ENCODE measurements at regions not wholly inside any gene's neighbourhood (a gene's known extent, or its start where the extent isn't known, plus 50 kb on each side); places are given as distances from the start of the nearest gene placed in this dataset.
"Not testable (repeated sequence)": the region's sequence is repeated elsewhere in the genome, so short reads cannot be mapped to it uniquely, and the experiment has no call there.

- TF ChIP-seq CTCF (IDR thresholded peaks at IDR 0.05), result no peak
- ChIA-PET CTCF (no interaction called here), POLR2A (no interaction called here)
- Mint-ChIP-seq H3K4me1 (no peaks in the 10 kb centered on the region), H3K27me3 (no peaks in the 10 kb centered on the region), H3K9me3 (no peaks in the 10 kb centered on the region), H3K4me3 (no peak overlapping the region), H3K36me3 (ENCODE audit: low read depth) (no peaks in the 10 kb centered on the region), H3K27ac (no peak overlapping the region)
- intact Hi-C loops (cut with micrococcal nuclease), result no loop called here
- no peak for ATAC-seq (ENCODE audit: low read depth)
- DNase-seq, result no peak
Observed at GRCh38 chr7:41559426-41559825, 143.5 kb downstream of the INHBA start.

- CTCF ChIA-PET, result no interaction called here
- Mint-ChIP-seq H3K4me3 (no peak overlapping the region), H3K9me3 (peaks cover 3% of the 10 kb centered on the region)
Observed at GRCh38 chr7:41554481-41554880, 148.4 kb downstream of the INHBA start.

GRCh38 chr7:41550046-41550445 lies 152.8 kb downstream of the INHBA start:
- intact Hi-C loops (cut with micrococcal nuclease); H3K4me1 Mint-ChIP-seq; H3K4me3 Mint-ChIP-seq; H3K27me3 Mint-ChIP-seq; ATAC-seq (ENCODE audit: low read depth); H3K36me3 Mint-ChIP-seq (ENCODE audit: low read depth); H3K27ac Mint-ChIP-seq; DNase-seq; CTCF ChIA-PET; H3K9me3 Mint-ChIP-seq; POLR2A ChIA-PET: not testable (repeated sequence)

More at GRCh38 chr7:41554481-41554880, 148.4 kb downstream of the INHBA start:
- TF ChIP-seq CTCF (IDR thresholded peaks at IDR 0.05), result no peak
- Mint-ChIP-seq H3K4me1 (no peaks in the 10 kb centered on the region), H3K36me3 (ENCODE audit: low read depth) (no peaks in the 10 kb centered on the region), H3K27ac (no peak overlapping the region), H3K27me3 (no peaks in the 10 kb centered on the region)
- POLR2A ChIA-PET, result no interaction called here
- DNase-seq, result no peak
- ATAC-seq (ENCODE audit: low read depth), result no peak
- intact Hi-C loops (cut with micrococcal nuclease), result no loop called here

- CTCF ChIA-PET, result no interaction called here
- TF ChIP-seq CTCF (IDR thresholded peaks at IDR 0.05), result no peak
- Mint-ChIP-seq H3K4me3 (no peak overlapping the region), H3K27ac (no peak overlapping the region), H3K27me3 (no peaks in the 10 kb centered on the region), H3K9me3 (no peaks in the 10 kb centered on the region), H3K4me1 (no peaks in the 10 kb centered on the region), H3K36me3 (ENCODE audit: low read depth) (no peaks in the 10 kb centered on the region)
- no peak for DNase-seq
- ATAC-seq (ENCODE audit: low read depth), result no peak
- intact Hi-C loops (cut with micrococcal nuclease), result no loop called here
- POLR2A ChIA-PET, result no interaction called here
Observed at GRCh38 chr7:41544241-41544640, 158.6 kb downstream of the INHBA start.

- H3K27me3 Mint-ChIP-seq, result no peaks in the 10 kb centered on the region
- no peaks in the 10 kb centered on the region for H3K36me3 Mint-ChIP-seq (ENCODE audit: low read depth)
- no peaks in the 10 kb centered on the region for H3K9me3 Mint-ChIP-seq
- no peak overlapping the region for H3K27ac Mint-ChIP-seq
- ATAC-seq (ENCODE audit: low read depth) (no peak), DNase-seq (no peak)
- no peak for TF ChIP-seq CTCF (IDR thresholded peaks at IDR 0.05)
- intact Hi-C loops (cut with micrococcal nuclease), result no loop called here
- ChIA-PET POLR2A (no interaction called here), CTCF (no interaction called here)
- H3K4me1 Mint-ChIP-seq, result no peaks in the 10 kb centered on the region
- H3K4me3 Mint-ChIP-seq, result no peak overlapping the region
Observed at GRCh38 chr7:41540601-41541000, 162.3 kb downstream of the INHBA start.
